MM.1S (cell line): ENCODE measurements at regions not wholly inside any gene's neighbourhood (a gene's known extent, or its start where the extent isn't known, plus 50 kb on each side); places are given as distances from the start of the nearest gene placed in this dataset.

ENCODE experiments used
- EZH2phosphoT487 ChIP-seq: fragments of 300-600 bp; sonication (generic); IDR thresholded peaks from 2 replicates; pipeline ENCODE4 v1.6.1; 2018; ENCODE audit warnings: antibody characterized with exemption, low read length
- TF ChIP-seq, protein P1 (sequence below): fragments of 300-600 bp; sonication (generic); IDR thresholded peaks from 2 replicates; pipeline ENCODE4 v1.5.1; 2016; ENCODE audit warnings: antibody characterized with exemption, low read length, mixed read lengths

DNA sequence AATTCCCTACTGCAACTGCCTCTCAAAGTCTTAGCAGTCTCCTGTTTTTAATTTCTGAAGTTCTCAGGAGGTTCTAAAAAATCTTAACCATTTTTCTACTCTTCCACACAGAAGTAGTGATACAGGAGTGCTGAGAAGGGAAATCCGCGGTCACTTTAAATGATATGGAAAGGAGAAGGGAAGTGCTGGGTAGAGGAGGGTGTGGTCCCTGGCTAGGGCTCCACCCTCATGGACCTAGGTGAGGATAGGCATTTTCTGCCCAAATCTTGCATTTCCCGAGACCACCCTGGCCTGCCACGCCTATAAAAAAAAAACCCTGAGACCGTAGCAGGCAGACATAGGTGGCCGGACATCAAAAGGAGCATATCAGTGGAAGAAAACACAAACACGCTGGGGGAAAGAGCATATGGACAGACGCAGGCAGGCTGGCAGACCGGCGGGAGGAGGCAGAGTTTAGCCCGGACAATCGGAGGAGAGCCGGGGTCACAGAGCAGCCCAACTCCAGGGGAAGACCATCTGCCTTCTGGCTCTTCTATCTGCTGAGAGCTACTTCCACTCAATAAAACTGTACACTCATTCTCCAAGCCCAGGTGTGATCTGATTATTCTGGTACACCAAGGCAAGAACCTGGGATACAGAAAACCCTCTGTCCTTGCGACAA lies 85.7 kb downstream of the POU3F4 start:
- TF ChIP-seq, protein P1, sequence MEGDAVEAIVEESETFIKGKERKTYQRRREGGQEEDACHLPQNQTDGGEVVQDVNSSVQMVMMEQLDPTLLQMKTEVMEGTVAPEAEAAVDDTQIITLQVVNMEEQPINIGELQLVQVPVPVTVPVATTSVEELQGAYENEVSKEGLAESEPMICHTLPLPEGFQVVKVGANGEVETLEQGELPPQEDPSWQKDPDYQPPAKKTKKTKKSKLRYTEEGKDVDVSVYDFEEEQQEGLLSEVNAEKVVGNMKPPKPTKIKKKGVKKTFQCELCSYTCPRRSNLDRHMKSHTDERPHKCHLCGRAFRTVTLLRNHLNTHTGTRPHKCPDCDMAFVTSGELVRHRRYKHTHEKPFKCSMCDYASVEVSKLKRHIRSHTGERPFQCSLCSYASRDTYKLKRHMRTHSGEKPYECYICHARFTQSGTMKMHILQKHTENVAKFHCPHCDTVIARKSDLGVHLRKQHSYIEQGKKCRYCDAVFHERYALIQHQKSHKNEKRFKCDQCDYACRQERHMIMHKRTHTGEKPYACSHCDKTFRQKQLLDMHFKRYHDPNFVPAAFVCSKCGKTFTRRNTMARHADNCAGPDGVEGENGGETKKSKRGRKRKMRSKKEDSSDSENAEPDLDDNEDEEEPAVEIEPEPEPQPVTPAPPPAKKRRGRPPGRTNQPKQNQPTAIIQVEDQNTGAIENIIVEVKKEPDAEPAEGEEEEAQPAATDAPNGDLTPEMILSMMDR, result no peak
- TF ChIP-seq EZH2phosphoT487, result no peak
